Psoas muscle (tissue), 7 donors: ENCODE measurements at regions not wholly inside any gene's neighbourhood (a gene's known extent, or its start where the extent isn't known, plus 50 kb on each side); places are given as distances from the start of the nearest gene placed in this dataset.

Source experiments
- ATAC-seq, 4 donors: fragments of 200-7000 bp; cut with Tn5 transposase; one replicate each; pipeline ENCODE4 v1.9.1; 2020; ENCODE audit warnings: moderate library complexity in 3 of 4, mild to moderate bottlenecking in 2 of 4
- DNase-seq, 2 donors: peaks; one replicate each; pipeline ENCODE4 v3.0.0-alpha.2; 2020
- H3K27ac ChIP-seq: fragments of 200-600 bp; one replicate; pipeline ENCODE4 v1.8.0; 2022
- H3K27me3 ChIP-seq, 3 donors: fragments of 200-600 bp in 1 of 3; one replicate each; pipeline versions ENCODE4 v1.6.1 to v1.8.0; 2013 to 2022; ENCODE audit warnings: low read length in 2 of 3, mild to moderate bottlenecking in 2 of 3, moderate library complexity in 1 of 3; ENCODE audit not compliant: insufficient read depth in 3 of 3
- H3K36me3 ChIP-seq, 2 donors: fragments of 200-600 bp in 1 of 2; one replicate each; pipeline versions ENCODE4 v1.6.1 to v1.8.0; 2013 to 2022; ENCODE audit warnings: low read depth in 1 of 2, mild to moderate bottlenecking in 1 of 2, moderate library complexity in 1 of 2; ENCODE audit not compliant: insufficient read depth in 1 of 2
- H3K4me1 ChIP-seq: fragments of 200-600 bp; one replicate; pipeline ENCODE4 v1.8.0; 2022
- H3K4me3 ChIP-seq: fragments of 200-600 bp; one replicate; pipeline ENCODE4 v1.8.0; 2022; ENCODE audit warnings: mild to moderate bottlenecking
- H3K9me3 ChIP-seq: fragments of 200-600 bp; one replicate; pipeline ENCODE4 v1.8.0; 2022
- CTCF ChIP-seq: fragments of 200-600 bp; IDR thresholded peaks from one replicate; pipeline ENCODE4 v1.8.0; 2022; ENCODE audit warnings: antibody characterized with exemption
- WGBS, 3 donors: extraction: QIAGEN DNeasy Blood & Tissue Kit; methylation state at CpG; one replicate each; pipeline versions ENCODE4 v1.1.6 to v1.1.7; 2013; 5-methylcytosine and 5-hydroxymethylcytosine counted together
- intact Hi-C, 2 donors: fragments of 100-400 bp; cut with DNase I; formaldehyde crosslinking; loops; one replicate each; pipeline versions ENCODE4 v1.11.0 to v1.14.2; 2022
- donor health status: healthy with polysubstance abuse.
- donor health status: DM: no; HTN: no; CAD: no; lungs with moderate emphysema.
- donor health status: Bipolar disorder and iron deficiency.
- donor health status: healthy.
- donor health status: DM: yes; HTN: yes; CAD: no.
- donor health status: DM: no; HTN: no; CAD: no.
- donor health status: DM: yes; HTN: yes; CAD: no.

- H3K9me3 ChIP-seq, result no peaks in the 10 kb centered on the region
- H3K36me3 ChIP-seq, result no peaks in the 10 kb centered on the region
- no peak for TF ChIP-seq CTCF
- no peak overlapping the region for H3K27ac ChIP-seq
- no peaks in the 10 kb centered on the region for H3K27me3 ChIP-seq
- intact Hi-C loops, result no loop called here
- no peaks in the 10 kb centered on the region for H3K4me1 ChIP-seq
- DNase-seq (peak; percentile 27 to 60), ATAC-seq (peak in 3 of 4 donors; percentile 46 to 67 (median 54))
- no peak overlapping the region for H3K4me3 ChIP-seq
- WGBS, 3 donors, result 33 to 58% (median 40%) methylated on average over 8 of the region's 8 CpGs
Measured at GRCh38 chr2:196247114-196247975, 76.0 kb upstream of the STK17B start.

GRCh38 chr2:196247976-196248280, 76.5 kb upstream of the STK17B start:
- no peaks in the 10 kb centered on the region for H3K4me1 ChIP-seq
- DNase-seq (no peak), ATAC-seq (no peak)
- no peak for TF ChIP-seq CTCF
- no peak overlapping the region for H3K4me3 ChIP-seq
- no peaks in the 10 kb centered on the region for H3K9me3 ChIP-seq
- no peaks in the 10 kb centered on the region for H3K36me3 ChIP-seq
- H3K27ac ChIP-seq, result no peak overlapping the region
- no peaks in the 10 kb centered on the region for H3K27me3 ChIP-seq
- intact Hi-C loops, result no loop called here
- 29 to 38% (median 32%) methylated on average over 3 of the region's 3 CpGs for WGBS, 3 donors

GRCh38 chr2:196248467-196249094, 77.2 kb upstream of the STK17B start:
- no peak for TF ChIP-seq CTCF
- H3K36me3 ChIP-seq, result no peaks in the 10 kb centered on the region
- H3K4me3 ChIP-seq, result no peak overlapping the region
- H3K27ac ChIP-seq, result no peak overlapping the region
- no peaks in the 10 kb centered on the region for H3K27me3 ChIP-seq
- H3K4me1 ChIP-seq, result no peaks in the 10 kb centered on the region
- intact Hi-C loops, result no loop called here
- 16 to 44% (median 26%) methylated on average over 1 of the region's 1 CpG for WGBS, 3 donors
- no peak for DNase-seq
- no peaks in the 10 kb centered on the region for H3K9me3 ChIP-seq
- ATAC-seq, result no peak

DNA sequence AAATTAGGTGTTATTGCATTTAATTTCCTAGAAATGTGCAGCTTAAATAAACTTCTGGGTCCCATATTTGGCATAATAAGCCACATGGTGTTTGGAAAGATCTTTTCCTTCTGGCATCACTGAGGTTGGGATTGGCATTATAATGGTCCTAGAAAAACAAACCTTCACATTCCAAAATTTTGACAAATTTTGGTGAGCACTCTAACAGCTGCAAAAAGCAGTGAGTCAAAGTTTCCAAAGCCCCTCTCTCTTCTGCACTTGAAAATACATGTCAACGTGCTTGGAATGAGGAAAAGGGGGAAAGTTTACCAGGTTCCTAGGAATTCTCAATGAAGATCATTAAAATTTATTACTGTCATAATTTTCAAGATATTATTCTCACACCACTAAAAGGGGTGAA, 77.8 kb upstream of the STK17B start:
- intact Hi-C loops, result no loop called here
- H3K9me3 ChIP-seq, result no peaks in the 10 kb centered on the region
- no peaks in the 10 kb centered on the region for H3K27me3 ChIP-seq
- no peaks in the 10 kb centered on the region for H3K4me1 ChIP-seq
- no peak overlapping the region for H3K27ac ChIP-seq
- ATAC-seq (no peak), DNase-seq (no peak)
- WGBS, 3 donors, result 11 to 42% (median 29%) methylated on average over 1 of the region's 1 CpG
- no peaks in the 10 kb centered on the region for H3K36me3 ChIP-seq
- no peak overlapping the region for H3K4me3 ChIP-seq
- no peak for TF ChIP-seq CTCF
